ENCODE measurements at regions not wholly inside any gene's neighbourhood (a gene's known extent, or its start where the extent isn't known, plus 50 kb on each side); places are given as distances from the start of the nearest gene placed in this dataset.
"Not testable (repeated sequence)": the region's sequence is repeated elsewhere in the genome, so short reads cannot be mapped to it uniquely, and the experiment has no call there.

- CTCF ChIA-PET; H3K36me3 Mint-ChIP-seq; H3K27ac Mint-ChIP-seq; H3K9me3 Mint-ChIP-seq (ENCODE audit: low read depth); H3K4me3 Mint-ChIP-seq; DNase-seq; H3K4me1 Mint-ChIP-seq; H3K27me3 Mint-ChIP-seq; ATAC-seq: not testable (repeated sequence)
These were observed 1097.8 kb upstream of the CNTN5 start for GRCh38 chr11:97922933-97923332.

GRCh38 chr11:97934572-97935208, 1086.1 kb upstream of the CNTN5 start:
- no peak overlapping the region for H3K27ac Mint-ChIP-seq
- H3K4me1 Mint-ChIP-seq: no peaks in the 10 kb centered on the region
- no peaks in the 10 kb centered on the region for H3K27me3 Mint-ChIP-seq
- no peak overlapping the region for H3K4me3 Mint-ChIP-seq
- CTCF ChIA-PET: no interaction called here
- no peaks in the 10 kb centered on the region for H3K9me3 Mint-ChIP-seq (ENCODE audit: low read depth)
- DNase-seq (no peak), ATAC-seq (no peak)
- no peaks in the 10 kb centered on the region for H3K36me3 Mint-ChIP-seq

- Mint-ChIP-seq H3K27me3 (no peaks in the 10 kb centered on the region), H3K36me3 (no peaks in the 10 kb centered on the region), H3K4me3 (no peak overlapping the region), H3K27ac (no peak overlapping the region), H3K4me1 (no peaks in the 10 kb centered on the region), H3K9me3 (ENCODE audit: low read depth) (peaks cover 2% of the 10 kb centered on the region)
- CTCF ChIA-PET: no interaction called here
- no peak for ATAC-seq
- no peak for DNase-seq
These were observed 1083.2 kb upstream of the CNTN5 start for GRCh38 chr11:97937501-97937900.

GRCh38 chr11:97938789-97939188, 1082.0 kb upstream of the CNTN5 start:
- no peak for DNase-seq
- ATAC-seq: no peak
- H3K4me3 Mint-ChIP-seq: no peak overlapping the region
- H3K27me3 Mint-ChIP-seq: no peaks in the 10 kb centered on the region
- H3K27ac Mint-ChIP-seq: no peak overlapping the region
- CTCF ChIA-PET: no interaction called here
- H3K9me3 Mint-ChIP-seq (ENCODE audit: low read depth): peaks cover 2% of the 10 kb centered on the region
- no peaks in the 10 kb centered on the region for H3K36me3 Mint-ChIP-seq
- no peaks in the 10 kb centered on the region for H3K4me1 Mint-ChIP-seq

- DNase-seq (no peak), ATAC-seq (no peak)
- Mint-ChIP-seq H3K27ac (no peak overlapping the region), H3K36me3 (no peaks in the 10 kb centered on the region), H3K4me3 (no peak overlapping the region), H3K9me3 (ENCODE audit: low read depth) (peaks cover 2% of the 10 kb centered on the region), H3K27me3 (no peaks in the 10 kb centered on the region), H3K4me1 (no peaks in the 10 kb centered on the region)
- CTCF ChIA-PET: no interaction called here
These were observed 1077.3 kb upstream of the CNTN5 start for GRCh38 chr11:97943493-97943892.

- Mint-ChIP-seq H3K4me3 (no peak overlapping the region), H3K27ac (no peak overlapping the region), H3K27me3 (no peaks in the 10 kb centered on the region), H3K4me1 (no peaks in the 10 kb centered on the region), H3K9me3 (ENCODE audit: low read depth) (peaks cover 2% of the 10 kb centered on the region), H3K36me3 (no peaks in the 10 kb centered on the region)
- DNase-seq (no peak), ATAC-seq (no peak)
- CTCF ChIA-PET: no interaction called here
These were observed 1072.0 kb upstream of the CNTN5 start for GRCh38 chr11:97948793-97949192.

GRCh38 chr11:97955595-97955994, 1065.2 kb upstream of the CNTN5 start:
- ATAC-seq (no peak), DNase-seq (no peak)
- no peaks in the 10 kb centered on the region for H3K4me1 Mint-ChIP-seq
- peaks cover 2% of the 10 kb centered on the region for H3K9me3 Mint-ChIP-seq (ENCODE audit: low read depth)
- no peaks in the 10 kb centered on the region for H3K27me3 Mint-ChIP-seq
- no peak overlapping the region for H3K27ac Mint-ChIP-seq
- no peaks in the 10 kb centered on the region for H3K36me3 Mint-ChIP-seq
- CTCF ChIA-PET: no interaction called here
- H3K4me3 Mint-ChIP-seq: no peak overlapping the region

- H3K36me3 Mint-ChIP-seq: no peaks in the 10 kb centered on the region
- no peaks in the 10 kb centered on the region for H3K27me3 Mint-ChIP-seq
- no peak overlapping the region for H3K27ac Mint-ChIP-seq
- H3K4me3 Mint-ChIP-seq: no peak overlapping the region
- no peak for ATAC-seq
- H3K4me1 Mint-ChIP-seq: no peaks in the 10 kb centered on the region
- CTCF ChIA-PET: no interaction called here
- H3K9me3 Mint-ChIP-seq (ENCODE audit: low read depth): peaks cover 2% of the 10 kb centered on the region
- no peak for DNase-seq
These were observed 1063.8 kb upstream of the CNTN5 start for GRCh38 chr11:97956904-97957303.

- no peaks in the 10 kb centered on the region for H3K27me3 Mint-ChIP-seq
- H3K4me3 Mint-ChIP-seq: no peak overlapping the region
- CTCF ChIA-PET: no interaction called here
- no peaks in the 10 kb centered on the region for H3K36me3 Mint-ChIP-seq
- peaks cover 8% of the 10 kb centered on the region for H3K9me3 Mint-ChIP-seq (ENCODE audit: low read depth)
- H3K4me1 Mint-ChIP-seq: no peaks in the 10 kb centered on the region
- ATAC-seq (no peak), DNase-seq (no peak)
- H3K27ac Mint-ChIP-seq: no peak overlapping the region
These were observed 1059.3 kb upstream of the CNTN5 start for GRCh38 chr11:97961431-97961830.

GRCh38 chr11:97962758-97963157, 1058.0 kb upstream of the CNTN5 start:
- no peaks in the 10 kb centered on the region for H3K4me1 Mint-ChIP-seq
- no peaks in the 10 kb centered on the region for H3K27me3 Mint-ChIP-seq
- CTCF ChIA-PET: no interaction called here
- no peak overlapping the region for H3K27ac Mint-ChIP-seq
- H3K4me3 Mint-ChIP-seq: no peak overlapping the region
- H3K9me3 Mint-ChIP-seq (ENCODE audit: low read depth): peaks cover 8% of the 10 kb centered on the region
- DNase-seq: no peak
- ATAC-seq: no peak
- H3K36me3 Mint-ChIP-seq: no peaks in the 10 kb centered on the region

GRCh38 chr11:97963528-97964331, 1057.0 kb upstream of the CNTN5 start:
- Mint-ChIP-seq H3K4me3 (no peak overlapping the region), H3K27me3 (no peaks in the 10 kb centered on the region), H3K36me3 (no peaks in the 10 kb centered on the region), H3K4me1 (no peaks in the 10 kb centered on the region), H3K27ac (no peak overlapping the region), H3K9me3 (ENCODE audit: low read depth) (peaks cover 8% of the 10 kb centered on the region)
- CTCF ChIA-PET: no interaction called here
- no peak for DNase-seq
- no peak for ATAC-seq

- no peak for ATAC-seq
- Mint-ChIP-seq H3K9me3 (ENCODE audit: low read depth) (peaks cover 8% of the 10 kb centered on the region), H3K36me3 (no peaks in the 10 kb centered on the region), H3K27me3 (no peaks in the 10 kb centered on the region), H3K27ac (no peak overlapping the region), H3K4me3 (no peak overlapping the region), H3K4me1 (no peaks in the 10 kb centered on the region)
- DNase-seq: no peak
- CTCF ChIA-PET: no interaction called here
These were observed 1056.3 kb upstream of the CNTN5 start for GRCh38 chr11:97964332-97965004.

GRCh38 chr11:97965849-97966646, 1054.7 kb upstream of the CNTN5 start:
- DNase-seq: no peak
- Mint-ChIP-seq H3K9me3 (ENCODE audit: low read depth) (peaks cover 12% of the 10 kb centered on the region), H3K4me1 (no peaks in the 10 kb centered on the region), H3K27me3 (no peaks in the 10 kb centered on the region), H3K36me3 (no peaks in the 10 kb centered on the region), H3K27ac (no peak overlapping the region), H3K4me3 (no peak overlapping the region)
- CTCF ChIA-PET: no interaction called here
- ATAC-seq: no peak

Measured in activated CD8-positive, alpha-beta memory T cell treated with anti-CD3 and anti-CD28 coated beads, Interleukin-2, amount 10 ng/mL, durations not matched to agents 7 days and 5 days (primary cell).